ENCODE measurements at regions not wholly inside any gene's neighbourhood (a gene's known extent, or its start where the extent isn't known, plus 50 kb on each side); places are given as distances from the start of the nearest gene placed in this dataset.

DNA sequence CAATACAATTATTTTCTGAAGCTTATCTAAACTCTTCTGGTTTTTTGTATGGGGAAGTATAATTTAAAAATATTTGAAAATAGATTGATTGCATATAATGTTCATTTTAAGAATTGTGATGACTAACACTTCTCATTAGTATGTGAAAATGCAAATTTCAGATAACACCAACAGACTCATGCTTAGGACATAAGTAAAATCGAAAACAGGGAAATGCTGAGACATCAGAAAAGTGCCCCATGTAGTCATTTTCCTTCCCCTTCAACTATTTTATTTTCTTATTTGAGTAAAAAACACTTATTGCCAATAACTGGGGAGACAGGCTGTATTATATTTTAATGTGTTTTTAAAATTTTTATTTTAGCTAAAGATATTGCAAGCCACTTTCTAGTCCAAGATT lies 814.7 kb downstream of the GALC start:
- TF ChIP-seq ZFX (IDR thresholded peaks at IDR 0.05) (no peak), CTCF (conservative IDR thresholded peaks at IDR 0.05) (no peak)

Measured in C4-2B (cell line).